ENCODE measurements at regions not wholly inside any gene's neighbourhood (a gene's known extent, or its start where the extent isn't known, plus 50 kb on each side); places are given as distances from the start of the nearest gene placed in this dataset.

DNA sequence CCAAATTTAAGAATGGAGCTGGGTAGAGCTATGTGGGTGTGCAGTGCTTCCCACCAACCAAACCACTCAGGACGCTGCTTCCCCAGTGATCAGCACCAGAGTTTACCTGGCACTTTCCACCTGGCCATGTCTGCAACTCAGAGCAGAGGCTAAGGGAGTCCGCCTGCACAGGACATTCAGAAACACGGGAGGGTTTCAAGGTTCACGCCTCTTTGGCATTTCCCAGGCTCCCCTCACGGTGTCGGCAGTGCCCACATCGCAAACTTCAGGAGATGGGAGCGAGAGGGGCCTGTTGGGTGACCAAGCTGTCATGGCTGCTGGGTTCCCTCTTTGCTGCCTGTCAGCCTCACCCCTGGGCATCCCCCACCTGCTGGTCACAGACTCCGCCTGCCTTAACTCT lies 161.5 kb downstream of the NXNL2 start:
- no peak for DNase-seq

DNA sequence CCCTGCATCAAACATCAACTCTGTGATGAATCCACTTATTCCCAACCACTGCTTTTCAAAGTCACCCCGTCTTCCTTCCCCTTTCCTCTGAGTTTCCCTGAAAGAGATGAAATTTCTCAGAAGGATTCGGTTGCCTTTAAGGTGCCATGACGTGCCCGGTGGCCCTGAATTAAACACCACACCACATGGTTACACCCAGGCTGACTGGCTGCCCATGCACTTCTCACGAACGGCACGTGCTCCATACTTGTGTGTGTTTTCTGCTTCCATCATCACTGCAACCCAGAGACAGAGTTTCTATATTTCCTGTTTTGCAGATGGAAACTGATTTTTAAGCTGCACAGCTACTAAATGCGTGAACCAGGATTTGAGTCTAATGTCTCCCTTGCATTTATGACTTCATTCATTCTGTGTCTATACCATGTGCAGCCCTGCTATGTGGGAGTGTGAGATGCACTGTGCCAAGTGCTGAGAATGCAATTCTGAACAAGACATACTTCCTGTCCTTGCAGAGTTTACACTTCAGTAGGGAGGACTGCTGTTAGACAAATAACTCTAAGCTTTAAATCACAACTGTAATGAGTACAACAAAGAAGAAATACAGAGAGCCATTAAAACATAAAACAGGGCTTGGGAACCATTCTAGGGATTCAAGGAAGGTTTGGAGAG lies 162.9 kb downstream of the NXNL2 start:
- no peak for DNase-seq

DNA sequence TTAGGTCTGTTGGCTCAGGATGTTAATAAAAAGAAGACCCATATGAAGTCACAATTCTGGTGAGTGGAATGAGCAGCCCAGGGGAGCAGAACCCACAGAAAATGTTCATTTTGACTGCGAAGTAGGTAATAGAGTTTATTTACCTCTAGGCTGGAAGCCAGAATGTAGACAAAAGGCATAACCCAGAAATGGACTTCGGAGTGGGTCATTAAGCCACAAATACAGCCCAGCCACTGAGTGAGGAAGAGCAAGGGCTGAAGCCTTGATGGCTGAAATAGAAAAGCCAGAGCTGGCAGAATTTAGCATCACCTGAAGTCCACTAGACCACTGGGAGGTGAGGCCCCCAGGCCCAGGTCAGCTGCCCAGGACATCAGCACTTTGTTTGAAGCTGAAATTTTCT lies 168.0 kb downstream of the NXNL2 start:
- DNase-seq: no peak

DNA sequence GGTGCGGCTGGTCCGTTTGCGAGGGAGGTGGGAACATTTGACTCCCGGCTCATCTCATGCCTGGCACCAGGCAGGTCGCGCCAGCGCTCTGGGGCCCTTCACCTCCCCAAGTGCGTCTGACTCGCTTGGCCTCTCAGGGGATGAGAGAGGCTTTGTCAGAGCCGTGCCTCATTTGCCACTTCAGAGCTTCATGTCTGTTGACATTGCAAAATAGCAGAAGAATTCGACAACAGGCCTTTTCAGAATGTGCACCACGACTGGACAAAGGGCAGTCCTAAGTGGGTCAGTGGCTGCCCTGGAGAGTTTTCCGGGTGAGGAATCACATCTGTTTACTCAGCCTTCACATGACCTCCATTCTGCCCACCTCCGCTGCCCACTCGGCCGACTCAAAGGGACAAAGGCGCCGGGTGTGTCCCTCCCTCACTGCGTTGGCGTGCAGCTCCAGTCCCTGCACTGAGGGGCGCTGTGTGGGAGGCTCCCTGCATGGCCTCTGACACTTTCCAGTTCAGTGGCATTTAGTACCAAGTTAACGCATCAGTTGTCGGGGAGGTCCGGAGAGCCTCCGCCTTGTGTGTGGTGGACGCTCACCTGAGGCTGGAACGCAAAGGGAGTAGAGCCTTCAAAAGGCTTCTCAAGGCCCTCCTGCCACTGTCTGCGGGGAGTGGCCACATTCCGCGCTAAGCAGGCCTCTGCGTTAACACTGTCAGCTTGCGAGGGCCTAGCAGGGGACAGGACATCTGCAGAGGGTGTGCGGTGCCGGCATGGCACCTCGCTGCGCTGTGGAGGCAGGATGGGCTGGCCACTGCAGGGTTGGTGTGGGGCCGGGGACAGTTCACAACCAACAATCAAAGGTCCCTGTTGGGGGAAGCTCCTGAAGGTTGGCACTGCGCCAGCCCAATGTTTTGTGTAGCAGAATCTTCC lies 171.5 kb downstream of the NXNL2 start:
- no peak for DNase-seq

DNA sequence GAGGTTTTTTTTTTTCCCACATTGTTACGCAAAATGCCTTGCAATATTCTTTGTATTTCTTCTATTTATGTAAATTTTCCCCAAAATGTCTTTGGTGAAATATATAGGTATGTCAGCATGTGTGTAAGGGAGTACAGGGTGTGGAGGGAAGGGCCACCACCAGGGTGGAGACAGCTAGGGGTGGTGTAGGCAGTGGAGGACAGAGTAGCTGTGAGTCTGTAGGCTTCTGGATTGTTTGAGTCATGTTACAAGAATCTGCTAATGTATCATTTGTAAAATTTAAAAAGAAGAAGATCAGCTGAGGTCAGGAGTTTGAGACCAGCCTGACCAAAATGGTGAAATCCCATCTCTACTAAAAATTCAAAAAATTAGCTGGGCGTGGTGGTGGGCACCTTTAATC lies 175.5 kb downstream of the NXNL2 start:
- no peak for DNase-seq

DNA sequence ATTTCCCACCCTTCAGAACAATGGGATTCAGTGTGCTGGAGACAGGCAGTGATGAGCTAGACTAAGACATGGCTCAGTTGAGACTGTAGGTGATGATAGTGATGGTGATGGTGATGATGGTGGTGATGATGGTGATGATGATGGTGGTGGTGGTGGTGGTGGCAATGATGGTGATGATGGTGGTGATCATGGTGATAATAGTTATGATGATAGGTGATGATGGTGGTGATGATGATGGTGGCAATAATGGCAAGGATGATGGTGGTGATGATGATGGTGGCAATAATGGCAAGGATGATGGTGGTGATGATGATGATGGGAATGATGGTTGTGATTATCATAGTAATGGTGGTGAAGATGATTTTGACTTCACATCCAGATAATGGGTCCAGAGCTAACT lies 176.7 kb downstream of the NXNL2 start:
- no peak for DNase-seq

DNA sequence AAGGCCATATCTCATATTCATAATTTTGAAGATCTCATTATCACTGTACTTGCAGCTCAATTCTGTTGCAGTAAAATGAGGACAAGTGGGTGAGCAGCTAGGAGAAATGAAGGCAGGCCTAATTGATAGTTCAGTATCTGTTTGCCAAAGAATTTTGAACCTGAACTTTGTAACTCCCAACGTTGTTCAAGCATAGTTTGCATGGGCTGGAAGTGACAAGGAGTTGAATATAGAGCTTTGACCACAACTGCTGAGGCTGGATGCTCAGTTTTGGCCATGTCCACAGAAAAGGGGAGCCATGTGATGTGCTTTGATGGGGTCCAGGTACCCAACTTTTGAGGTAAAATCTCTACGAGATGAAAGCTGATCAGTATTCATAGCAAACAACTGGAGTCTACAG lies 177.5 kb downstream of the NXNL2 start:
- DNase-seq: no peak

DNA sequence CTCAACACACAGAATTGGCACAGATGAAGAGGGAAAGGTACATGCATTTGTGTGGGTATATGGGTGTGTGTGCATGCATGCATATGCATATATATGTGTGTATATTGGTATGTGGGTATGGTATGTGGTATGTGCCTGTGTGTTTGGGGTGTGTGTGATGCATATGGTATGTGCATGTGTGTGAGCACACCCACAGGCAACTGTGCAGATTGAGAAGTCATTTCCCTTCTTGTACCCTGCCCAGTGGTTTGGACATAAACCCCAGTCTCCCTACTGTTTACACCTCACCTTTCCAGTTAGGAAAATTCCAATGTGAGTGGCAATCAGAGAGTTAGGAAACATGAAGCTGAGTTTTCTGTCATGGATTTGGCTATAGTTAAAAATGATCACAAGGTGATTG lies 178.0 kb downstream of the NXNL2 start:
- DNase-seq: no peak

DNA sequence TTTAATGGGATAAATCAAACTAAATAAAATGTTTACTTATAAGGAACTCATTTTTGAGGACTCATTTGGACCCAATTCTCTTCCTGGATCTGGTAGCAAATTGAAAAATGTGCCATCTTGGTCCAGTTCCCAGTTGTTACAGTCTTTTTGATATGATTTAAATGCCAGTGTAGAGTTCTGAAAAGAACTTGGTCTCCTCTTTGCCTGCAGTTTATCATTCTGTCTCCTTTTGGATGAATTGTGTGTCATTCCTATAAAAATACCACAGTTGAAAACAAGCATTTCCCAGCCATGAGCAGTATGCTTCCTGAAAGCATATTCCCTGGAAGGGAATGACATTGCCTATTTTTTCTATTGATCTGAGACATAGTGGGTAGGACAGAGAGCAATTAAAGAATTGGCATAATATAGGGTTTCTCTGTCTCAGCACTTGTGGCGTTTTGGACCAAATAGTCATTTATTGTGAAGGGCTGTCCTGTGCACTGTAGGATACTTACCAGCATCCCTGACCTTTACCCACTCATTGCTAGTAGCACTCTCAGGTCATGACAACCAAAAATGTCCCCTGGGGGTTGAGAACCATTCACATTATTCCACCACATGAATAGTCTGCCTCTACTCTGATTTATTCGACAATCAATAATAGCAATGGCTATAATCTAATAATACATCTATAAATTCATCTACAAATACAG lies 181.8 kb downstream of the NXNL2 start:
- DNase-seq: no peak

DNA sequence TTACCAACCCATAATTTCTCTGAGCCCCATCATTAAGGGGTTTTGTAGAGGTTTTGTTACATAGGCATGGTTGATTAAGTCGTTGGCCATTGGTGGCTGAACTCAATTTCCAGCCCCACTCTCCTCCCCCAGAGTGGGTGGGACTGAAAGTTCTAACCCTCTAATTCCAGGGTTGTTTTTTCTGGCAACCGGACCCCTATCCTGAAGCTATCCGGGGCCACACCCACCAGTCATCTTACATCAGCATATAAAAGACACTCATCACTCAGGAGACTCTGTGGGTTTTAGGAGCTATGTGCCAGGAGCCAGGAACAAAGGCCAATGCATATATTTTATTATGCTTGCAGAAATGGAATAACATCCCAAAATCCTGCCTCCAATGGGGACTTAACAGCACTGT lies 186.0 kb downstream of the NXNL2 start:
- no peak for DNase-seq

DNA sequence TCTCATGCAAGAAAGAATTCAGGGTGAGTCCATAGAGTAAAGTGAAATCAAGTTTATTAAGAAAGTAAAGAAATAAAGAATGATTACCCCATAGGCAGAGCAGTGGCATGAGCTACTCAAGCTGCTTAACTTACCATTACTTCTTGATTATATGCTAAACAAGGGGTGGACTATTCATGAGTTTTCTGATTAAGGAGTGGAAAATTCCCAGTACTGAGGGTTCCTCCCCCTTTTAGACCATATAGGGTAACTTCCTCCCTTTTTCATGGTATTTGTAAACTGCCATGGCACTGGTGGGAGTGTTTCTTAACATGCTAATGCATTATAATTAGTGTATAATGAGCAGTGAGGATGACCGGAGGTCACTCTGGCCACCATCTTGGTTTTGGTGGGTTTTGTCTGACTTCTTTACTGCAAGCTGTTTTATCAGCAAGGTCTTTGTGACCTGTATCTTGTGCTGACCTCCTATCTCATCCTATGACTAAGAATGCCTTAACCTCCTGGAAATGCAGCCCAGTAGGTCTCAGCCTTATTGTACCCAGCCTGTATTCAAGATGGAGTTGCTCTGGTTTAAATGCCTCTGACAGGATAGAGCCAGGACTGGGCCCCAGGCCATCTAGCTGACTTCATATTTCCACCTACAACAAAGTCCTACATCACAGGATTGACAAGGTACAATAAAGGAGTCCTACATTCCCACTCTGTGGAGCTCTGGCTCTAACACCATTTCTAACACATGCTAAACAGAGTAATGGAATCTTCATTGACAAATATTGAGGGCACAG lies 186.7 kb downstream of the NXNL2 start:
- DNase-seq: no peak

DNA sequence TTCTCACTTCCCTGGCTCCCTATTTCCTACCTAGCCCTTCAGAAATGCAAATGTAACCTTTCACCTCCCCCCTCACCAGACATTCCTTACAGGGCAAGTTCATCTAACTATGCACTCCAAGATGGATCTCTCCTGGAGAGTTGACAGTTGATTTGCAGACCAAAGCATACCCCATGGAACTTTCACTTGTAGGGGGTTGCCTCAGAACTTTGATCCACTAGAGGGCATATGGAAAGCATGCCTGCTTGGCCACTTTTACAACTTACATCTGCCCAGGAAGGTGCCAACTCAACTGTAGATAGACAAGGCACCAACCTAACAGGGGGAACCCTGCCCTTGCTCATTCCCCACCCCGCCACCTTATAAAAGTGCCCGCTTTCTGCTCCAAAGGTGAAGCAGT lies 187.8 kb downstream of the NXNL2 start:
- no peak for DNase-seq

DNA sequence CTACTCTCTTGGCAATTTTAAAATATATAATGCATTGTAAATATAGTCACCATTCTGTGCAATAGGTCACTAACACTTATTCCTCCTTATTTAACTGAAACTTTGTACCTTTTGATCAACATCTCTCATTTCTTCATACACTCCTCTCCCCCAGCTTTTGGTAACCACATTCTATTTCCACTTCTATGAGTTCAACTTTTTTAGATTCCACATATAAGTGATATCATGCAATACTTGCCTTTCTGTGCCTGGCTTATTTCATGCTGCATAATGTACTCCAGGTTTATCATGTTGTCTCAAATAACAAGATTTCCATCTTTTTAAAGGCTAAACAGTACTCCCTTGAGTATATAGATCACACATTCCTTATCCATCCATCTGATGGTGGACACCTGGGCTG lies 188.8 kb downstream of the NXNL2 start:
- DNase-seq: no peak

DNA sequence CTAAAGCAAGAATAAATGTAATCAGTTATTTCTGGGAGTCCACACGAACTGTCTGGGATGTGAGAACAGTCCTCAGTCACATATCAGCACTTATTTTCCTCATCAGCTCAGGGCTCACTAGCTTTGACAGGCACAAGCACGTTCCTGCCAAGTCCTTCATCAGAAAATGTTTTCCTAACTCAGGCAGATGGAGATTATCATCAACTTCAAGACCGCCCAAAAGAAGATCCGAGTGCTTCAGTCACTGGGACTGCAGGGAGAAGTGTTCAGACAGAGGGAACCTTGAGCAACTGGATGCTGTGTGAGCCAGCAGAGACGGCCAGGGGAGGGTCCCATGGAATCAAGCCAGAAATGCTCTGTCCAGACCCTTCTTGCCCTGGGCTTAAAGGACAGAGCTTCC lies 189.4 kb downstream of the NXNL2 start:
- no peak for DNase-seq

DNA sequence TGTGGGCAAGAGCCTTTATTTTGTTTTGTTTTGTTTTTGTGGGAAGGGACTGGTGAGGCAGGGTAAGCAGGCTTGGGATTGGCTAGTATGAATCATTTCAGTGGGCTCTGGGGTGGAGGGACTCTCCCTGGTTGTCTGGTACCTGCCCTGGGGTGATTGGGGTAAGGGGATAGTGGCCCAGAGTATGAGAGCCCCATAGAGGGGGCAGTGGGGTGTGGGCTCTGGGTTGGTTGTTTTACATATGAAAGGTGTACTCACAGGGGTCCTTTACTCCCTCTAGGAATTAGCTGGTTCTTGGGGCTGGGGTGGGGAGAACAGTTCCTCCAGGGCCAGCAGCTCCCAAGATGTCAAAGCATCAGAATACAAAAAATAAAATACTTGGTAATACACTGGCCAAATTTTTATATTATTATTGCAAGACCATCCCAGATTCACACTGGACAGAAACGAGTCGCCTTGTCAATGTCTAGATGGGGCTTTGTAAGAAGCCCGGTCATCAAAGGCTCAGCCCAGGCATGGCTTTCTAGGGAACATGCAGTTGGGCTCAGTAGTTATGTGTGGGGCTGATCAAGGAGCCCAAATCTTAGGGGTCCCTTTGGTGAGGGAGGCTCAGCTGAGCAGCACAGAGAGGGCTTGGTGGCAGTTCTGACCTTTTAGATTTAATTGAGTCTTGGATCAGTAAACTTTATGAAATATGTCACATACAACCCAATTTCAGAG lies 190.5 kb downstream of the NXNL2 start:
- DNase-seq: no peak

DNA sequence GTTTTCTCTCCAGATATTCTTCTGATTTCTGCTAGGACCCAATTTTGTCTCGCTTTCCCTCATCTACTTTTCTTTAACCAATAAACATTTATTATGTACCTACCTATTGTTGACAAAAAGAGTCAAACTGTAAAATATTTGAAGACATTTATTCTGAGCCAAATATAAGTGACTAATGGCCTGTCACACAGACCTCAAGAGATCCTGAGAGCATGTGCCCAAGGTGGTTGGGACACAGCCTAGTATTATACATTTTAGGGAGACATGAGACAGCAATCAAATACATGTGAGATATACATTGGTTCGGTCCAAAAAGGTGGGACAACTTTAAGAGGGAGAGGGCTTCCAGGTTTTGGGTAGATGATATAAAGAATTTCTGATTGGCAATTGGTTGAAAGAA lies 191.8 kb downstream of the NXNL2 start:
- DNase-seq: no peak

DNA sequence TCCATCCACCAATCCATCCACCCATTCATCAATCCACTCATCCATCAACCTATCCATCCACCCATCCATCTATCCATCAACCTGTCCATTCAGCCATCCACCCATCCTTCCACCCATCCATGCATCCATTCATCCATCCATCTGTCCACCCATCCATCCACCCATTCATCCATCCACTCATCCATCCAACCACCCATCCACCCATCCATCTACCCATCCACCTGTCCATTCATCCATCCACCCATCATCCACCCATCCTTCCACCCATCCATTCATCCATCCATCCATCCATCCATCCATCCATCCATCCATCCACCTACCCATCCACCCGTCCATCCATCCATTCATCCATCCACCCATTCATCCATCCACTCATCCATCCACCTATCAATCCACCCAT lies 195.8 kb downstream of the NXNL2 start:
- DNase-seq: no peak

DNA sequence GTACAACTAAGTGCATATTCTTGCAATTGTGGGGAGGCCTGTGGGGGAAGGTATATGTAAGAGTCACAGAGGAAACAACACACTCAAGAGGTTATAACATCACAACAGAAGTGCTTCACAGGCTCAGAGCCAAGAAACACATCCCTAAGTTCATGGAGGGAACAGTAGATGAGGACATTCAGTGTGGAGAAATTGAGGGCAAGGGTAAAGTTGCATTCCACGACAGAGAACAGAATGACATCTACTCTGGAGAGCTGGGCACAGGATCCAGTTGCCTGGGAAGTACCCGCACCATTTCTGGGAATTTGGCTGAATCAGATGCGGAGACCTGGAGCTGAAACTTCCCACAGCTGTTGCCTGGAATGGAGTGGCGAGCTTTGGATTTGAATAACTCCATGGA lies 197.2 kb downstream of the NXNL2 start:
- DNase-seq: no peak

DNA sequence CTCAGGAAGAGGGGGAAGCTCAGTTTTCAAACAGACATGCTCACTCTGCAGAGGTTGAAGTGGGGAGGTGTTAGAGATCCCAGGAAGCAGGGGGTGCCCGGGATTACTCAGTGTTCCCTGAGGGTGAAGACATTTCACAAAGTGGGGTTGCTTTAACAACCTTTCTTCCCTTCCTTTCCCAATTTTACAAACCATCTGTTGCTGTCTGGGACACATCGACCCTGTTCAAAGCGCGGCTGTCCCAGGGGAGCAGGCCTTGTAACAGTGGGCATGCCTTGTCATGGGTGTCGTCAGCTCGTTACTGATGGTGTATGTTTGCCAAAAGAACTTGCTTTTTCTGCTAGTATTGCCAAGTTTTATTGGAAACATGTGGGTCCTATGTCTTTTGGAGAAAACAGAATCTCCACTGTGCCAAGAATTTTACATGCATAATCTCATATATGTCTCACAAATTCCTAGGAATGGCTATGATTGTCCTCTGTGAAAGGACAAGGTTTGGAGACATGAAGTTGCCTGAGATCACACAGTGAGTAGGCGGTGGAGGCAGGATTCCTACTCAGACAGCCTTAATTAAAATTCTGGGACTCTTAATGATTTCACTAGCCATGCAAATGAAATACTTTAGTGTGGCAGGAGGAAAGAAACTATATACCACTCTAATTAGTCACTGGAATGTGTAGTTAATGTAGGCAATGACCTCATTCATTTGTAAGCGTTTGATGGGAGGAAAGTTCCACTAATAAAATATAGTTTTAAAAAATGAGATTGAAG lies 198.9 kb downstream of the NXNL2 start:
- DNase-seq: no peak

DNA sequence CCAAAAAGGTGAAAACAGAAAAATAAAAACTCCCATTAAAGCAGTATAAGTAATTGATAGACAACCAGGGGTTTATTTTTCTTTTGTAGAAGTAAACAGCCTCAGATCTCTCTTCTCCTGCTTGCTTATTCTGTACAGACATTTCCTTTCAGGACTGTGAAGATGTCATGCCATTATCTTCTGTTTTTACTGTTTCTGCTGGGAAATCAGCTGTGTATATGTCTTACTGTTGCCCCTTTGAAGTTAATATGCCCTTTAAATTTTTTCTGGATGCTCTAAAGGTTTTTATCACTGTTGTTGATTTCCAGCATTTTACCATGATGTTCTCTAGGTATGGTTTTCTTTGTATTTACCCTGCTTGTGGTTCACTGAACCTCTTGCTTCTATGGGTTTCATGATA lies 199.5 kb downstream of the NXNL2 start:
- no peak for DNase-seq

DNA sequence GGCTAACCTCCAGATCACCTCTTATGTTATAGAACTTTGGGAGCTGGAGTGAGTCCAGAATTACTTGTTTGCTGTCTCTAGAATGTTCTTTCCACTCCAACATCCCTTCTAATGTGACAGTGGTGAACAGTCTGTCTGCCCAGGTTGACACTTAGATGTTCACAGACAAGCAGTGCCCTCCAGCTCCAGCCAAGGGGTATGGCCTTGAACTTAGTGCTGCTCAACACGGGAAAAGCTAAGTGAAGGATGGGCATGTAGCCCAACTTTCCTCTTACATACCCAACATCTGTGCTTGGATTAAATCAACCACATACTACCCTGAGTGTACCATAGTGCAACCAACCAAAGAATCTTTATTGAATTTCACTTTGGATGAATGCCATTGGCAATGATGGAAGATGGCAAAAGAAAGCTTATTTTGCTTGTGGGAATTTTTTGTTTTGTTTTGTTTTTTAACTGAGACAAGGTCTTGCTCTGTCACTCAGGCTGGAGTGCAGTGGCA lies 201.2 kb downstream of the NXNL2 start:
- DNase-seq: no peak

All from stimulated activated CD4-positive, alpha-beta T cell treated with anti-CD3 and anti-CD28 coated beads, Interleukin-2, amount 100 ng/mL, for 24 hours (primary cell).